Common myeloid progenitor, CD34-positive (primary cell): ENCODE measurements at regions not wholly inside any gene's neighbourhood (a gene's known extent, or its start where the extent isn't known, plus 50 kb on each side); places are given as distances from the start of the nearest gene placed in this dataset.

Experiments used
- CTCF ChIA-PET: fragments of 350-600 bp; sonication (Branson Sonifier 250); formaldehyde crosslinking; loops from one replicate; lab custom pipeline; 2021; ENCODE audit warnings: antibody characterized with exemption; lab: Charles Lee
- POLR2A ChIA-PET: fragments of 350-600 bp; sonication (Branson Sonifier 250); formaldehyde crosslinking; loops from one replicate; lab custom pipeline; 2021; ENCODE audit warnings: antibody characterized with exemption; lab: Charles Lee
- DNase-seq, 3 donors: peaks; one replicate each; pipeline versions ENCODE4 v3.0.0 to v3.0.0-alpha.2; 2013
- H3K27ac ChIP-seq, 2 experiments: 1 replicate in 1 of 2; 2 replicates in 1 of 2; pipeline ENCODE4 v1.7.0; 2013; ENCODE audit warnings: inconsistent platforms in 2 of 2, low read length in 2 of 2, mild to moderate bottlenecking in 2 of 2, low read depth in 1 of 2, moderate library complexity in 1 of 2; ENCODE audit not compliant: severe bottlenecking in 2 of 2, insufficient read depth in 1 of 2, poor library complexity in 1 of 2
- H3K27me3 ChIP-seq, 5 experiments: replicated peaks in 2 of 5; 1 replicate in 3 of 5; 2 replicates in 2 of 5; pipeline versions ENCODE4 v1.6.1 to v1.7.0; 2013; ENCODE audit warnings: low read length in 4 of 5, mild to moderate bottlenecking in 2 of 5, moderate library complexity in 2 of 5, inconsistent platforms in 1 of 5; ENCODE audit not compliant: insufficient read depth in 5 of 5, control insufficient read depth in 4 of 5
- H3K36me3 ChIP-seq, 4 experiments: 1 replicate in 2 of 4; 2 replicates in 2 of 4; pipeline versions ENCODE4 v1.6.1 to v1.7.0; 2013; ENCODE audit warnings: low read length in 3 of 4, control low read depth in 1 of 4, mild to moderate bottlenecking in 1 of 4; ENCODE audit not compliant: control insufficient read depth in 4 of 4, insufficient read depth in 4 of 4
- H3K4me1 ChIP-seq, 4 experiments: 1 replicate in 3 of 4; 2 replicates in 1 of 4; pipeline versions ENCODE4 v1.6.1 to v1.7.1; 2013; ENCODE audit warnings: low read length in 3 of 4, mild to moderate bottlenecking in 3 of 4, control low read depth in 1 of 4, inconsistent platforms in 1 of 4, moderate library complexity in 1 of 4; ENCODE audit not compliant: control insufficient read depth in 4 of 4, insufficient read depth in 4 of 4; ENCODE audit errors: control extremely low read depth in 1 of 4
- H3K4me3 ChIP-seq, 7 experiments: 1 replicate in 4 of 7; 2 replicates in 3 of 7; pipeline versions ENCODE4 v1.5.1 to v1.7.0; 2013; ENCODE audit warnings: mild to moderate bottlenecking in 7 of 7, low read length in 6 of 7, moderate library complexity in 6 of 7, inconsistent platforms in 2 of 7, low read depth in 2 of 7, control low read depth in 1 of 7; ENCODE audit not compliant: insufficient read depth in 4 of 7, control insufficient read depth in 1 of 7; ENCODE audit errors: extremely low read depth in 1 of 7
- H3K9me3 ChIP-seq, 5 experiments: 1 replicate in 4 of 5; 2 replicates in 1 of 5; pipeline versions ENCODE4 v1.6.1 to v1.7.1; 2013; ENCODE audit warnings: low read length in 4 of 5, mild to moderate bottlenecking in 2 of 5, inconsistent platforms in 1 of 5, low read depth in 1 of 5, moderate library complexity in 1 of 5; ENCODE audit not compliant: control insufficient read depth in 4 of 5, insufficient read depth in 2 of 5; ENCODE audit errors: control extremely low read depth in 1 of 5
- WGBS: methylation state at CpG from one replicate; pipeline ENCODE4 v1.1.5; 2013; ENCODE audit not compliant: insufficient coverage; 5-methylcytosine and 5-hydroxymethylcytosine counted together

DNA sequence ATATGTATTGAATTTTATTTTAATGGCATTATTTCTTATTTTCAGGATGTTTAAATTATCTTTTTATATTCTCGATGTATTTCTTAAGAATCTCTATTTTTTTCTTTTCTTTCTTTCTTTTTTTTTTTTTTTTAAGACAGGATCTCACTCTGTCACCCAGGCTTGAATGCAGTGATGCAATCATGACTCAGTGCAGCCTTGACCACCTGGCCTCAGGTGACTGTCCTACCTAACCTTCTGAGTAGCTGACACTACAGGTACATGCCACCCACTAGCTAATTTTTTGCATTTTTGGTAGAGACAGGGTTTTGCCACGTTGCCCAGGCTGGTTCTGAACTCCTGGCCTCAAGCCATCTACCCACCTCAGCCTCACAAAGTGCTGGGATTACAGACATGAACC is 143.8 kb upstream of the LAMA2 start:
- no peak for DNase-seq
- ChIA-PET CTCF (no interaction called here), POLR2A (no interaction called here)
- Histone ChIP-seq H3K36me3 (no peaks in the 10 kb centered on the region), H3K27ac (no peak overlapping the region), H3K4me3 (no peak overlapping the region), H3K9me3 (no peaks in the 10 kb centered on the region), H3K27me3 (no peaks in the 10 kb centered on the region), H3K4me1 (no peaks in the 10 kb centered on the region)
- WGBS = 100% methylated on average over 1 of the region's 2 CpGs

DNA sequence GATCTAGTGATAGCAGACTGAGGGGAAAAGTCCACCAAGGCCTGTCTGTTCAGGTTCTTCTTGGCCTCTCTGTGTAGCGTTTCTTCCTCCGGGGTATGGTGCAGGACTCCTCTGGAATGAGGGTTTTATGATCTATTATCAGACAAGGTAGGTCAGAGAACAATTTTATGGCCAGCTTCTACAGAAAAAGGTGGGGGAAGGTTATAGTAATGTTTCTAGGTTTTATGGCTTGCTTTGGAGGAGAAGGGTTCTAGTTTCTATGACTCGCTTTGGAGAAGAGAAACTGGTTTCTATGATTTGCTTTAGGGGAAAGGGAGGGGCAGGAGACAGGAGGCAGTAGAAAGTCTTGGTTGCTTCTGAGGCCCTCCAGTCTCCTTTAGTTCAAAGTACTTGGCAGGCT is 144.8 kb upstream of the LAMA2 start:
- POLR2A ChIA-PET = no interaction called here
- H3K27me3 ChIP-seq = no peaks in the 10 kb centered on the region
- H3K4me1 ChIP-seq = no peaks in the 10 kb centered on the region
- 100% methylated on average over 2 of the region's 3 CpGs for WGBS
- no peak overlapping the region for H3K27ac ChIP-seq
- no peaks in the 10 kb centered on the region for H3K9me3 ChIP-seq
- no peaks in the 10 kb centered on the region for H3K36me3 ChIP-seq
- DNase-seq = no peak
- CTCF ChIA-PET = interaction anchor here (0.8 kb wide), 1 partner anchor 884 kb away, joined by 3 read pairs; no protein-coding TSS in a partner anchor
- H3K4me3 ChIP-seq = no peak overlapping the region

DNA sequence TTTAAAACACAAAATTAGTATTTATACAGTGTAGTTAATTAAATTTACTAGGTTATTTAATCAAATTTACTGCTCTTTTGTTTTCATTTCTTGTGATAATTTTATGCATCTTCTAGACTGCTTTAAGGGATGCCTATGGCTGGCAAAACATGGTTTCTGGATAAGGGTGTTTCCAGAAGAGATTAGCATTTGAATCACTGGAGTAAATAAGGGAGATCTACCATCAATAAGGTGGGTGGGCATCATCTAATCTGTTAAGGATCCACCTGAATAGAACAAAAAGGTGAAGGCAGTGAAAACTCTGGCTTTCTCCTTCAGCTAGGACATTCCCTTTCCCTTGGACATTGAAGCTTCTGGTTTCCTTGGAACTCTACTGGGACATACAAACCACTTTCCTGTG is 146.2 kb upstream of the LAMA2 start:
- no peak for DNase-seq
- ChIA-PET POLR2A (no interaction called here), CTCF (no interaction called here)
- Histone ChIP-seq H3K27ac (no peak overlapping the region), H3K9me3 (no peaks in the 10 kb centered on the region), H3K4me3 (no peak overlapping the region), H3K36me3 (no peaks in the 10 kb centered on the region), H3K4me1 (no peaks in the 10 kb centered on the region), H3K27me3 (no peaks in the 10 kb centered on the region)

DNA sequence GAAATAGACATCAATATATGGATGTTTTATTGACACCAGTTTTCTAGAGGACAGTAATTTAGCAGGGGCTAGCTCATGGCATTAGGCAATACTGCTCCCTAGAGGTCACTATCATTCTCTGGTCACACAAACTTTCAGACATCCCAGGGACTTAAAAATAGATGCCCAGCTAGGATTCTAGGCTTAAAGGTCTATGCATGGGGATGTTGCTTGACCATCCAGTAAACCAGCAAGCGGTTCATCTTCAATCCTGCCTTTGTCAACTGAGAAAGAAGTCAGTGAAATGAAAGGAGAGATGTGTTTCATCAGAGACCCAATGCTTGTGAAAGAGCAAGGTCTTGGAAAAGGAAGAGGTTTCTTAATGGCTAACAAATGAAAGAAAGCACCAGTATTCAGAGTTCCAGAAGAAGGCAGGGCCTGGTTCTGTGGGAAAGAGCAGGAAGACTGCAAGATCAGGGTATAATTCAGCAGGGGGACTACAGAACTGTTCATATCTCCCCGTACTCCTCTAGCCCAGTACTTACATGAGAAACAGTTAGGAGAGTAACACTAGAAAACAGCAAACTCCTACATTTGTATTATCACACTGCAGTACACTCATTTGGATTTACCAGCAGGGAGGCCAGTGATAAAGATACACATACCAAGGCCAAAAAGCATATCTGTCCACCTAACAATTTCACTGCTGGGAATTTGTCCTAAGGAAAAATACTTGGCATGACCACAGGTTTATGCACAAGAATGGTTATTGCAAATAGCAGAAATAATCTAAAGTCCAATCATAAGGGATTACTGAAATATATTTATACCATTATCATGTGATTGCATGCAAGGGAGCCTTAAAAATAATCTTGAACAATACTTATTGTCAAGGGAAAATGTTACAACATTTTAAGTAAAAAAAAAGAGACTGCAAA is 151.4 kb upstream of the LAMA2 start:
- Histone ChIP-seq H3K4me3 (no peak overlapping the region), H3K4me1 (no peaks in the 10 kb centered on the region), H3K27me3 (peaks cover 0 to 2% (median 0%) of the 10 kb centered on the region in 5 experiments), H3K36me3 (no peaks in the 10 kb centered on the region), H3K9me3 (no peaks in the 10 kb centered on the region), H3K27ac (no peak overlapping the region)
- DNase-seq = peak in 2 of 3 donors; percentile 11 to 14
- ChIA-PET CTCF (interaction anchor here (0.9 to 1.4 kb wide), 2 partner anchors 872 to 990 kb away, joined by 3 read pairs; no protein-coding TSS in a partner anchor), POLR2A (interaction anchor here (1.0 kb wide), 1 partner anchor 10 kb away, joined by 4 read pairs; no protein-coding TSS in a partner anchor)
- WGBS = 44% methylated on average over 1 of the region's 2 CpGs

DNA sequence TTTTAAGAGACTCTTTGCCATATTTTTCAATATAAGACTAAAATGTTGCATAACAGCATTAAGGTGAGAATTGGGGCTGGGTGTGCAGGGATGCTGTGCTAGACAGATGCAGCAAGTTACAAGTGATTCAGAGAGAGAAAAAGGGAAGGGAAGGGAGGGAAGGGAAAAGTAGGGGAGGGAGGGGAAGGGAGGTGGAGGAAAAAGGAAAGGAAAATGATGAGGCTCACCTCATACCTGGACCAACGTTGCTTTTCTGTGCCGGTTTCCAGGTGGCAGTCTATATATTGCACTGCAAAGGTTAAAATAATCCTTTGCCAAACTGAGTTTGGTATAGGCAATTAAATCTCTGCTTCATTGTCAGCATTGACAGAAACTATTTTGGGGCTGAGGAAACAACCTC is 155.4 kb upstream of the LAMA2 start:
- no peak for DNase-seq
- CTCF ChIA-PET = no interaction called here
- WGBS = no CpG with 5 or more reads among the region's 2 CpGs
- Histone ChIP-seq H3K9me3 (no peaks in the 10 kb centered on the region), H3K4me3 (no peak overlapping the region), H3K27ac (no peak overlapping the region), H3K27me3 (peaks cover 0 to 5% (median 4%) of the 10 kb centered on the region in 5 experiments), H3K4me1 (no peaks in the 10 kb centered on the region), H3K36me3 (no peaks in the 10 kb centered on the region)
- POLR2A ChIA-PET = no interaction called here

DNA sequence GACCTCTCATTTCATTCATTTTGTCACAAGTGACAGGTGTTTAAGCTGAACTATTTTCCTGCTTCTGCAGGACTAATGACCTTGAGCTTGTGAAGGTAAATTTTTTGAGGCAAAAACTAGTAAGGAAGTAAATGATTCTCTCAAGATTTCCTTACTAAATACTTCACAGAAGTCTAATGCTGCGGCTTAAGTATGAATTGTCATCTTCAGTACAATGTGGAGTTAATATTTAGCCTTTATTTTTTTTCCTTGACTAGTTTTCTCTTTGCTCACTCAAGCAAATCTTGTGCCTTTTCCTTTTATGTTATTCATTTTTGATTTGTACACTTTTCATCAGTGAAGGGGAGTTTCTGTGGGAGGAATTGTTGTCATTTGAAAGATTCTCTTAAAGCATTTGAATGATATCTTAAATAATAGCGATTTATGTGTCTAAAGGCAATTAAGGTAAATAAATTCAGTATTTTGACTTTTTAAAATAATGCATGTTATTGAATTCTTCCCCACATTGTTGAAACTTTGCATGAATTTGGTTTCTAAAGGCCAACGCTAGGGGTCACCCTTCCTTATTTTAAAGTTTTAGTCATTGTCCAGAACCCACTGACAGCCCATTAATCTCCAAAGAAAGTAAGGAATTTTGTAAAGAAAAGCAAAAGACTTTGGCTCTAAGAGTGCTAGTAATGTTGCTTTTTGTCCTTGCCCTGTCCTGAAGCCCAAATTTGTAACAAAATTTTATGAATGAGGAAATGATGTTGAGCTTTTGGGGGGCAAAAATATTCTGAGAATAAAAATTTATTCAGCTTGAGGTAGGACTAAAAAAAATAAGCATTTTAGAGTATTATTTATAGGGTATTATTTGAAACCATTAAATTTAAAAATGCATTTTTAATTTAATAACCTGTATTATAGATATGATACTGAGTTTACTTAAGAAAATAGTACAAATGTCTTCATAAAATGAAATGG is 157.4 kb upstream of the LAMA2 start:
- no peak overlapping the region for H3K4me3 ChIP-seq
- H3K36me3 ChIP-seq = no peaks in the 10 kb centered on the region
- peaks cover 0 to 7% (median 4%) of the 10 kb centered on the region in 5 experiments for H3K27me3 ChIP-seq
- no CpG with 5 or more reads among the region's 3 CpGs for WGBS
- POLR2A ChIA-PET = no interaction called here
- CTCF ChIA-PET = interaction anchor here (0.6 kb wide), 2 partner anchors 11 to 46 kb away, joined by 3 read pairs; no protein-coding TSS in a partner anchor
- H3K9me3 ChIP-seq = no peaks in the 10 kb centered on the region
- H3K27ac ChIP-seq = no peak overlapping the region
- DNase-seq = peak in 2 of 3 donors; percentile 10 to 33
- H3K4me1 ChIP-seq = no peaks in the 10 kb centered on the region
